GM12874 (cell line): ENCODE measurements at regions not wholly inside any gene's neighbourhood (a gene's known extent, or its start where the extent isn't known, plus 50 kb on each side); places are given as distances from the start of the nearest gene placed in this dataset.

Experiments used
- TF ChIP-seq, protein P1 (sequence below): IDR thresholded peaks from 2 replicates; pipeline ENCODE4 v1.5.1; 2011; ENCODE audit warnings: low read depth, mild to moderate bottlenecking, control low read depth, low read length, moderate library complexity; ENCODE audit not compliant: insufficient read depth

DNA sequence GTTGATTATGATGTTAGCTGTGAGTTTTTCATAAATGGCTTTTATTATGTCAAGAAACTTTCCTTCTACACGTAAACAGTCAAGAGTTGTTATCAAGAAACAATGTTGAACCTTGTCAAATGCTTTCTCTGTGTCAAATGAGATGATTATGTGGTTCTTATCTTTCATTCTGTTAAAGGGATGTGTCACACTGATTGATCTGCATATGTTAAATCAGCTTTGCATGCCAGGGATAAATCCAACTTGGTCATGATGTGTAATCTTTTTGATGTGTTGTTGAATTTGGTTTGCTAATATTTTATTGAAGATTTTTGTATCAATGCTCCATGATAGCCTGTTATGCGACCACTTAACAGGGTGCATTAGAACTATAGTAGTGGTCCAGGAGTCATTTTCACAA is 107.3 kb downstream of the C1QL2 start:
- TF ChIP-seq, protein P1, sequence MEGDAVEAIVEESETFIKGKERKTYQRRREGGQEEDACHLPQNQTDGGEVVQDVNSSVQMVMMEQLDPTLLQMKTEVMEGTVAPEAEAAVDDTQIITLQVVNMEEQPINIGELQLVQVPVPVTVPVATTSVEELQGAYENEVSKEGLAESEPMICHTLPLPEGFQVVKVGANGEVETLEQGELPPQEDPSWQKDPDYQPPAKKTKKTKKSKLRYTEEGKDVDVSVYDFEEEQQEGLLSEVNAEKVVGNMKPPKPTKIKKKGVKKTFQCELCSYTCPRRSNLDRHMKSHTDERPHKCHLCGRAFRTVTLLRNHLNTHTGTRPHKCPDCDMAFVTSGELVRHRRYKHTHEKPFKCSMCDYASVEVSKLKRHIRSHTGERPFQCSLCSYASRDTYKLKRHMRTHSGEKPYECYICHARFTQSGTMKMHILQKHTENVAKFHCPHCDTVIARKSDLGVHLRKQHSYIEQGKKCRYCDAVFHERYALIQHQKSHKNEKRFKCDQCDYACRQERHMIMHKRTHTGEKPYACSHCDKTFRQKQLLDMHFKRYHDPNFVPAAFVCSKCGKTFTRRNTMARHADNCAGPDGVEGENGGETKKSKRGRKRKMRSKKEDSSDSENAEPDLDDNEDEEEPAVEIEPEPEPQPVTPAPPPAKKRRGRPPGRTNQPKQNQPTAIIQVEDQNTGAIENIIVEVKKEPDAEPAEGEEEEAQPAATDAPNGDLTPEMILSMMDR = no peak

DNA sequence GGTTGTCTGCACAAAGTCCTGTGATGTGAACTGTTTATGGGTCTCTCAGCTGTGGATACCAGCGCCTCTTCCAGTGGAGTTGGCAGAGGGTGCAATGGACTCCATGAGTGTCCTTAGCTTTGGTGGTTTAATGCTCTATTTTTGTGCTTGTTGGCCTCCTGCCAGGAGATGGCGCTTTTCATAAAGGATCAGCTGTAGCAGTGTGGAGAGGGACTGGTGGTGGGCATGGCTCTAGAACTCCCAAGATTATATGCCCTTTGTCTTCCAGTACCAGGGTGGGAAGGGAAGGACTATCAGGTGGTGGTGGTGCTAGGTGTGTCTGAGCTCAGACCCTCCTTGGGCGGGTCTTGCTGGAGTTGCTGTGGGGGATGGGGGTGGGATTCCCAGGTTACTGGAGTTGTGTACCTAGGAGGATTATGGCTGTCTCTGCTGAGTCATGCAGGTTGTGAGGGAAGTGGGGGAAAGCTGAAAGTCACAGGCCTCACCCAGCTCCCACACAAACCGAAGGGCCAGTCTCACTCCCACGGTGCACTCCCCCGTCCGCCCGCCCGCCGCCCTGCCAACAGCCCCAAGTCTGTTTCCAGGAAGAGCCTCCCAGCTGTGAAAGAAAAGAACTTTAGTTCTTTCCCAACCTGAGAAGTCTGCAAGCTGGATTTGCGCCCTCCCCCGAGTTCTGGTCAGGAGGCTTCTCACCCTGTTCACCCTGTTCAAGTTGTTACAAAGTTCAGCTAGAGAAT is 108.1 kb downstream of the MARCO start:
- TF ChIP-seq, protein P1 = peak; percentile 19; the same call in 1 of the 2 replicates
